Lower lobe of right lung (tissue), 2 donors: ENCODE measurements at regions not wholly inside any gene's neighbourhood (a gene's known extent, or its start where the extent isn't known, plus 50 kb on each side); places are given as distances from the start of the nearest gene placed in this dataset.

Source experiments
- ATAC-seq, 2 donors: fragments of 200-7000 bp; cut with Tn5 transposase; one replicate each; pipeline ENCODE4 v1.9.1; 2020 to 2022; ENCODE audit warnings: mild to moderate bottlenecking in 2 of 2, moderate library complexity in 2 of 2
- DNase-seq: peaks from one replicate; pipeline ENCODE4 v3.0.0-alpha.2; 2020
- H3K27ac ChIP-seq: fragments of 200-600 bp; one replicate; pipeline ENCODE4 v1.8.0; 2022
- H3K27me3 ChIP-seq: fragments of 200-600 bp; one replicate; pipeline ENCODE4 v1.8.0; 2022; ENCODE audit warnings: low read depth
- H3K36me3 ChIP-seq: fragments of 200-600 bp; one replicate; pipeline ENCODE4 v1.8.0; 2022; ENCODE audit warnings: mild to moderate bottlenecking
- H3K4me1 ChIP-seq: fragments of 200-600 bp; one replicate; pipeline ENCODE4 v1.8.0; 2022
- H3K4me3 ChIP-seq: fragments of 200-600 bp; one replicate; pipeline ENCODE4 v1.8.0; 2022; ENCODE audit warnings: mild to moderate bottlenecking
- H3K9me3 ChIP-seq: fragments of 200-600 bp; one replicate; pipeline ENCODE4 v1.8.0; 2022
- CTCF ChIP-seq: fragments of 200-600 bp; IDR thresholded peaks from one replicate; pipeline ENCODE4 v1.8.0; 2022; ENCODE audit warnings: antibody characterized with exemption, mild to moderate bottlenecking
- intact Hi-C: fragments of 100-400 bp; cut with DNase I; formaldehyde crosslinking; loops from one replicate; pipeline ENCODE4 v1.11.0; 2022
- donor health status: DM: no; HTN: yes; CAD: no; lungs with severe emphysema.

DNA sequence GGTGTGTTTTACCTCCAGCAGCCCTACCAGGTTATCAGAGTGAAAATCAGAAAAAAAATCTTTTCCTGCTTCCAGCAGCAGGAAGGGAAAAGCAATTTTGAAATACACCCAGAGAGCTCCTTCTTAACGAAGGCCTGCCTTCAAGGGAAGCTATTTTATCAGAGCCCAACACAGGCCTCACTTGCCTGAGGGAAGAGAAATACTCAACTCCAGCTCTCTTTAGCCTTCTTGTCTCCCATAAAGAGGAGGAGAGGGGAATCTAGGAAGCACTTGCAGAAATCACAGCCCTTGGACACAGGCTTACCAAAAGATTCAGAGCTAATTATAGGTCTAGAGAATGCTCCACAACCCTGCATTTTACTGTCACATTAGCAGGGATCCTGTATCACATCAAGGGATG is 896.1 kb upstream of the CNTNAP5 start:
- Histone ChIP-seq H3K4me1 (no peaks in the 10 kb centered on the region), H3K9me3 (no peaks in the 10 kb centered on the region), H3K36me3 (no peaks in the 10 kb centered on the region), H3K4me3 (no peak overlapping the region), H3K27me3 (no peaks in the 10 kb centered on the region), H3K27ac (no peak overlapping the region)
- no peak for TF ChIP-seq CTCF
- intact Hi-C loops, result no loop called here
- no peak for ATAC-seq
- DNase-seq, result no peak

- ATAC-seq, result no peak
- DNase-seq, result no peak
- intact Hi-C loops, result no loop called here
- Histone ChIP-seq H3K27ac (no peak overlapping the region), H3K4me3 (no peak overlapping the region), H3K9me3 (no peaks in the 10 kb centered on the region), H3K4me1 (no peaks in the 10 kb centered on the region), H3K36me3 (no peaks in the 10 kb centered on the region), H3K27me3 (no peaks in the 10 kb centered on the region)
- no peak for TF ChIP-seq CTCF
Measured at GRCh38 chr2:123136419-123136818, 888.7 kb upstream of the CNTNAP5 start.

DNA sequence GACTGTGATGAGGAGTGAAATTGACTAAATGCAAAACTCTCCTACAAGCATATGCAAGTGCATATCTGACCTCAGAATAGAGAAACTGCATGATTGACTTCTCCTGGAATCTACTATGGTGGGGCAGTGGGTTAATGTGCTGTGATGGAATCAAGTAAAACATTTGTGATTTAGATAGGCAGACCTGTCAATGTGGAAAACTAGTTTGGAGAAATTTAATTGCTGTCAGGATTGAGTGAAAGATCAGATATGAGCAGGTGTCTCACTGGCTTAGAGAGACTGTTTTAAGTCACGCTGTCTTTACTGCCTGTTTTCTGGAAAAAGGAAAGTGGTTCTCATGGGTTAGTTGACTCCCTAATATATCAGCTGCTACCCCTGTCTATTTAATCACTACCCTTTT is 881.0 kb upstream of the CNTNAP5 start:
- DNase-seq (no peak), ATAC-seq (no peak)
- Histone ChIP-seq H3K9me3 (no peaks in the 10 kb centered on the region), H3K27me3 (no peaks in the 10 kb centered on the region), H3K4me1 (no peaks in the 10 kb centered on the region), H3K4me3 (no peak overlapping the region), H3K36me3 (no peaks in the 10 kb centered on the region), H3K27ac (no peak overlapping the region)
- intact Hi-C loops, result no loop called here
- TF ChIP-seq CTCF, result no peak

DNA sequence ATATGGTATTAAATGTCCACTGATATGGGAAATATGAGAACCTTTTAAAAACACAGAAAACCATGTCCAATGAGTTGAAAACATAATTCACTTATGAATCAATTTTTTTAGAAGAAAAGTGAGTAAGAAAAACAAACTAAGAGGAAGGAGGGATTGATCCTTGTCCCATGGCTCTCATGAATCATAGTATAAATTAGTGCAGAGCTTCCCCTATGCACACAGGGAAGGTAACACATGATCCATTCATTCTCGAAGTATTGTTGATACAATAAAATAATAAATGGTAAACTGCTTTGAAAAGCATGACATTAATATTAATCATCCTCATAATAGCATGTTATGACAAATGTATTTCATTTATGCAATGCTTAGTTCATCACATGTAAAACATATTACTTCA is 872.0 kb upstream of the CNTNAP5 start:
- Histone ChIP-seq H3K27ac (no peak overlapping the region), H3K36me3 (no peaks in the 10 kb centered on the region), H3K4me1 (no peaks in the 10 kb centered on the region), H3K9me3 (no peaks in the 10 kb centered on the region), H3K4me3 (no peak overlapping the region), H3K27me3 (no peaks in the 10 kb centered on the region)
- intact Hi-C loops, result no loop called here
- no peak for TF ChIP-seq CTCF
- ATAC-seq (no peak), DNase-seq (no peak)

- Histone ChIP-seq H3K27ac (no peak overlapping the region), H3K27me3 (no peaks in the 10 kb centered on the region), H3K9me3 (no peaks in the 10 kb centered on the region), H3K4me1 (no peaks in the 10 kb centered on the region), H3K4me3 (no peak overlapping the region), H3K36me3 (no peaks in the 10 kb centered on the region)
- DNase-seq (no peak), ATAC-seq (no peak)
- intact Hi-C loops, result no loop called here
- no peak for TF ChIP-seq CTCF
Measured at GRCh38 chr2:123154195-123154594, 870.9 kb upstream of the CNTNAP5 start.

DNA sequence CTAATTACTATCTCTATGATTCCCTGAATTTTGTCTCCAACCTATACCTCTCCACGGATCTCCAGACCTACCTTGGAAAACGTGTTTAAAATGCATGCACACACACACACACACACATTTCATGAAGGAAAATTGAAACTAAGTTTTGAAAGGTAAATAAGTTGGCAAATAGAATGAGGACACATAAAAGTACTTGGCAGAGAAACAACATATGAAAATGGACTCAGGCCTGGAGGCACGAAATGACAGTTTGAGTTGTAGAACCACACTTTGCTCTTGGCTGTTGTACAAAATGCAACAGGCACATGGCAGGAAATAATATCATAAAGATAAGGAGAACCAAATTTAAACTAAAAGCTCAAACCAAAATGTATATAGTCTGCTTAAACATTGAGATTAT is 868.1 kb upstream of the CNTNAP5 start:
- H3K4me1 ChIP-seq, result no peaks in the 10 kb centered on the region
- no peaks in the 10 kb centered on the region for H3K36me3 ChIP-seq
- no peak for DNase-seq
- H3K9me3 ChIP-seq, result no peaks in the 10 kb centered on the region
- TF ChIP-seq CTCF, result no peak
- intact Hi-C loops, result no loop called here
- no peak for ATAC-seq
- no peaks in the 10 kb centered on the region for H3K27me3 ChIP-seq
- no peak overlapping the region for H3K27ac ChIP-seq
- no peak overlapping the region for H3K4me3 ChIP-seq
